ENCODE measurements at regions not wholly inside any gene's neighbourhood (a gene's known extent, or its start where the extent isn't known, plus 50 kb on each side); places are given as distances from the start of the nearest gene placed in this dataset.

GRCh38 chr21:23886828-23887724 is 1720.2 kb downstream of the MRPL39 start:
- peaks cover 5% of the 10 kb centered on the region for H3K4me1 Mint-ChIP-seq
- peak overlapping the region; percentile 71 for H3K4me3 Mint-ChIP-seq
- no peak overlapping the region for H3K27ac Mint-ChIP-seq
- no peak for DNase-seq
- intact Hi-C loops (cut with micrococcal nuclease) = no loop called here
- H3K9me3 Mint-ChIP-seq = no peaks in the 10 kb centered on the region
- no peaks in the 10 kb centered on the region for H3K36me3 Mint-ChIP-seq (ENCODE audit: low read depth)
- no peaks in the 10 kb centered on the region for H3K27me3 Mint-ChIP-seq

- Mint-ChIP-seq H3K36me3 (ENCODE audit: low read depth) (no peaks in the 10 kb centered on the region), H3K4me3 (no peak overlapping the region), H3K27me3 (no peaks in the 10 kb centered on the region), H3K9me3 (no peaks in the 10 kb centered on the region), H3K4me1 (no peaks in the 10 kb centered on the region), H3K27ac (no peak overlapping the region)
- DNase-seq = no peak
- intact Hi-C loops (cut with micrococcal nuclease) = no loop called here
Observed at GRCh38 chr21:23881783-23882182, 1725.5 kb downstream of the MRPL39 start.

GRCh38 chr21:23876925-23877558 is 1730.2 kb downstream of the MRPL39 start:
- H3K9me3 Mint-ChIP-seq = no peaks in the 10 kb centered on the region
- H3K4me3 Mint-ChIP-seq = no peak overlapping the region
- H3K36me3 Mint-ChIP-seq (ENCODE audit: low read depth) = no peaks in the 10 kb centered on the region
- no peaks in the 10 kb centered on the region for H3K4me1 Mint-ChIP-seq
- intact Hi-C loops (cut with micrococcal nuclease) = no loop called here
- H3K27ac Mint-ChIP-seq = no peak overlapping the region
- no peaks in the 10 kb centered on the region for H3K27me3 Mint-ChIP-seq
- no peak for DNase-seq

- Mint-ChIP-seq H3K27ac (no peak overlapping the region), H3K4me1 (no peaks in the 10 kb centered on the region), H3K36me3 (ENCODE audit: low read depth) (no peaks in the 10 kb centered on the region), H3K4me3 (no peak overlapping the region), H3K9me3 (no peaks in the 10 kb centered on the region), H3K27me3 (no peaks in the 10 kb centered on the region)
- intact Hi-C loops (cut with micrococcal nuclease) = no loop called here
- DNase-seq = no peak
Observed at GRCh38 chr21:23874271-23874670, 1733.0 kb downstream of the MRPL39 start.

GRCh38 chr21:23861911-23862504 is 1745.3 kb downstream of the MRPL39 start:
- Mint-ChIP-seq H3K27me3 (no peaks in the 10 kb centered on the region), H3K27ac (no peak overlapping the region), H3K9me3 (no peaks in the 10 kb centered on the region), H3K36me3 (ENCODE audit: low read depth) (no peaks in the 10 kb centered on the region), H3K4me3 (peak overlapping the region; percentile 30), H3K4me1 (peaks cover 13% of the 10 kb centered on the region)
- no peak for DNase-seq
- intact Hi-C loops (cut with micrococcal nuclease) = no loop called here

- H3K4me1 Mint-ChIP-seq = peaks cover 15% of the 10 kb centered on the region
- H3K27ac Mint-ChIP-seq = no peak overlapping the region
- intact Hi-C loops (cut with micrococcal nuclease) = loop anchor here (10.0 kb wide), 3 partner anchors 186 to 1526 kb away; no protein-coding TSS in a partner anchor
- no peak overlapping the region for H3K4me3 Mint-ChIP-seq
- H3K36me3 Mint-ChIP-seq (ENCODE audit: low read depth) = no peaks in the 10 kb centered on the region
- no peak for DNase-seq
- no peaks in the 10 kb centered on the region for H3K27me3 Mint-ChIP-seq
- H3K9me3 Mint-ChIP-seq = no peaks in the 10 kb centered on the region
Observed at GRCh38 chr21:23858878-23859277, 1748.4 kb downstream of the MRPL39 start.

GRCh38 chr21:23853796-23854379 is 1753.4 kb downstream of the MRPL39 start:
- H3K4me3 Mint-ChIP-seq = no peak overlapping the region
- intact Hi-C loops (cut with micrococcal nuclease) = loop anchor here (1.0 to 10.0 kb wide), 4 partner anchors 114 to 1531 kb away; no protein-coding TSS in a partner anchor
- H3K36me3 Mint-ChIP-seq (ENCODE audit: low read depth) = no peaks in the 10 kb centered on the region
- no peak overlapping the region for H3K27ac Mint-ChIP-seq
- H3K9me3 Mint-ChIP-seq = no peaks in the 10 kb centered on the region
- peak; percentile 70 for DNase-seq
- peaks cover 8% of the 10 kb centered on the region for H3K27me3 Mint-ChIP-seq
- peaks cover 5% of the 10 kb centered on the region for H3K4me1 Mint-ChIP-seq

- no peaks in the 10 kb centered on the region for H3K27me3 Mint-ChIP-seq
- no peak overlapping the region for H3K27ac Mint-ChIP-seq
- H3K9me3 Mint-ChIP-seq = peaks cover 8% of the 10 kb centered on the region
- intact Hi-C loops (cut with micrococcal nuclease) = no loop called here
- DNase-seq = no peak
- no peaks in the 10 kb centered on the region for H3K4me1 Mint-ChIP-seq
- H3K36me3 Mint-ChIP-seq (ENCODE audit: low read depth) = no peaks in the 10 kb centered on the region
- H3K4me3 Mint-ChIP-seq = no peak overlapping the region
Observed at GRCh38 chr21:23837564-23837963, 1769.7 kb downstream of the MRPL39 start.

- no peaks in the 10 kb centered on the region for H3K27me3 Mint-ChIP-seq
- no peak overlapping the region for H3K27ac Mint-ChIP-seq
- no peaks in the 10 kb centered on the region for H3K36me3 Mint-ChIP-seq (ENCODE audit: low read depth)
- no peak for DNase-seq
- no peak overlapping the region for H3K4me3 Mint-ChIP-seq
- no peaks in the 10 kb centered on the region for H3K4me1 Mint-ChIP-seq
- no peaks in the 10 kb centered on the region for H3K9me3 Mint-ChIP-seq
- intact Hi-C loops (cut with micrococcal nuclease) = no loop called here
Observed at GRCh38 chr21:23822760-23823159, 1784.5 kb downstream of the MRPL39 start.

- H3K27me3 Mint-ChIP-seq = no peaks in the 10 kb centered on the region
- intact Hi-C loops (cut with micrococcal nuclease) = no loop called here
- H3K4me1 Mint-ChIP-seq = no peaks in the 10 kb centered on the region
Observed at GRCh38 chr21:23817337-23817736, 1789.9 kb downstream of the MRPL39 start.

GRCh38 chr21:23812485-23812884 is 1794.8 kb downstream of the MRPL39 start:
- no peak for DNase-seq
- Mint-ChIP-seq H3K36me3 (ENCODE audit: low read depth) (no peaks in the 10 kb centered on the region), H3K27me3 (no peaks in the 10 kb centered on the region), H3K4me3 (no peak overlapping the region), H3K4me1 (no peaks in the 10 kb centered on the region), H3K9me3 (no peaks in the 10 kb centered on the region), H3K27ac (no peak overlapping the region)
- intact Hi-C loops (cut with micrococcal nuclease) = no loop called here

More at GRCh38 chr21:23817337-23817736, 1789.9 kb downstream of the MRPL39 start:
- Mint-ChIP-seq H3K36me3 (ENCODE audit: low read depth) (no peaks in the 10 kb centered on the region), H3K9me3 (no peaks in the 10 kb centered on the region), H3K27ac (no peak overlapping the region), H3K4me3 (no peak overlapping the region)
- DNase-seq = no peak

- intact Hi-C loops (cut with micrococcal nuclease) = no loop called here
- H3K27me3 Mint-ChIP-seq = no peaks in the 10 kb centered on the region
- DNase-seq = no peak
- H3K27ac Mint-ChIP-seq = no peak overlapping the region
- no peaks in the 10 kb centered on the region for H3K36me3 Mint-ChIP-seq (ENCODE audit: low read depth)
- H3K4me3 Mint-ChIP-seq = no peak overlapping the region
- H3K9me3 Mint-ChIP-seq = no peaks in the 10 kb centered on the region
- H3K4me1 Mint-ChIP-seq = no peaks in the 10 kb centered on the region
Observed at GRCh38 chr21:23811805-23812204, 1795.5 kb downstream of the MRPL39 start.

GRCh38 chr21:23809573-23809972 is 1797.7 kb downstream of the MRPL39 start:
- H3K27ac Mint-ChIP-seq = no peak overlapping the region
- no peaks in the 10 kb centered on the region for H3K4me1 Mint-ChIP-seq
- H3K27me3 Mint-ChIP-seq = no peaks in the 10 kb centered on the region
- intact Hi-C loops (cut with micrococcal nuclease) = no loop called here
- H3K36me3 Mint-ChIP-seq (ENCODE audit: low read depth) = no peaks in the 10 kb centered on the region
- H3K4me3 Mint-ChIP-seq = no peak overlapping the region
- DNase-seq = no peak
- no peaks in the 10 kb centered on the region for H3K9me3 Mint-ChIP-seq

All from activated CD4-positive, alpha-beta T cell treated with anti-CD3 and anti-CD28 coated beads, Interleukin-2, amount 10 ng/mL, durations not matched to agents 24 days and 14 days (primary cell).